ENCODE measurements at regions not wholly inside any gene's neighbourhood (a gene's known extent, or its start where the extent isn't known, plus 50 kb on each side); places are given as distances from the start of the nearest gene placed in this dataset.

DNA sequence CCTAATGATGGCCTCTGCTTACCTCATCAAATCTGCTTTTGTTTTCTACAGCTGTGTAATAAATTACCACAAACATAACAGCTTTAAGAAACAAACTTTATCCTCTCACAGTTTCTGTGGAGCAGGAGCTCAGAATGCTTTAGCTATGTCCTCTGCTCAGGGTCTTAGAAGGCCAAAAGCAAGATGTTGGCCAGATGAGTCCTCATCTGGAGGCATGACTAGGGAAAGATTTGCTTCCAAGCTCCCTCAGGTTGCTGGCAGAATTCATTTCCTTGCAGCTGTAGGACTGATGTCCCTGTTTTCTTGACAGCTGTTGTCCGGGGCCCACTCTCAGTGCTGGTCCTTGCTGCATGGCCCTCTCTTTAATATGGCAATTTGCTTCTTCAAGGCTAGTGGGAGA, 116.7 kb upstream of the PDE5A start:
- H3K27ac ChIP-seq (ENCODE audit: low read depth, low read length): no peak overlapping the region
- no peak overlapping the region for H3K4me3 ChIP-seq (ENCODE audit: low read depth in 1 of 5, low read length in 5 of 5)
- H3K36me3 ChIP-seq (ENCODE audit: control insufficient read depth in 5 of 5, insufficient read depth in 5 of 5, low read length in 5 of 5): no peaks in the 10 kb centered on the region
- no peaks in the 10 kb centered on the region for H3K9me3 ChIP-seq (ENCODE audit: control insufficient read depth in 5 of 5, low read length in 5 of 5)
- H3K9ac ChIP-seq (ENCODE audit: low read length in 5 of 5): no peak overlapping the region
- no peaks in the 10 kb centered on the region for H3K4me1 ChIP-seq (ENCODE audit: control insufficient read depth in 5 of 5, insufficient read depth in 5 of 5, low read length in 5 of 5)
- H3K27me3 ChIP-seq (ENCODE audit: control insufficient read depth in 5 of 5, insufficient read depth in 4 of 5, low read length in 5 of 5): no peaks in the 10 kb centered on the region

DNA sequence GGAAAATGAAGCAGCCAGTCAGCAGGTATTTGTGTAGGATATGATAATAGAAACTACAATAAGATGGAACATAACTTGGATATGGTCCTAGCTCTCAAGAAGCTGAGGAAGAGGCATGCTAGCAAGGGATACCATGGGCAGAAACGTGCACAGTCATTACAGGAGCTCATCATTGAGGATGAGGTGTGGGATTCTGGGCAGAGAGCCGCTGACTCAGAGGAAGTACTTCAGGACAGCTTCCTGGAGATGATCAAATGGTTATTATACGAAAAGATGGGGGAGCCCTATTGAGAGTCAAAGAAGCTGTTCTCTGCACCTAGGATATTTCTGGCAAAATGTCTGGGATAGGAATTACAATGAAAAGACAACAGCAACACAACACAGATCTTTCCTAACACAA, 116.0 kb upstream of the PDE5A start:
- Histone ChIP-seq H3K27me3 (ENCODE audit: control insufficient read depth in 5 of 5, insufficient read depth in 4 of 5, low read length in 5 of 5) (no peaks in the 10 kb centered on the region), H3K4me1 (ENCODE audit: control insufficient read depth in 5 of 5, insufficient read depth in 5 of 5, low read length in 5 of 5) (no peaks in the 10 kb centered on the region), H3K9me3 (ENCODE audit: control insufficient read depth in 5 of 5, low read length in 5 of 5) (no peaks in the 10 kb centered on the region), H3K27ac (ENCODE audit: low read depth, low read length) (no peak overlapping the region), H3K9ac (ENCODE audit: low read length in 5 of 5) (no peak overlapping the region), H3K36me3 (ENCODE audit: control insufficient read depth in 5 of 5, insufficient read depth in 5 of 5, low read length in 5 of 5) (no peaks in the 10 kb centered on the region), H3K4me3 (ENCODE audit: low read depth in 1 of 5, low read length in 5 of 5) (no peak overlapping the region)

DNA sequence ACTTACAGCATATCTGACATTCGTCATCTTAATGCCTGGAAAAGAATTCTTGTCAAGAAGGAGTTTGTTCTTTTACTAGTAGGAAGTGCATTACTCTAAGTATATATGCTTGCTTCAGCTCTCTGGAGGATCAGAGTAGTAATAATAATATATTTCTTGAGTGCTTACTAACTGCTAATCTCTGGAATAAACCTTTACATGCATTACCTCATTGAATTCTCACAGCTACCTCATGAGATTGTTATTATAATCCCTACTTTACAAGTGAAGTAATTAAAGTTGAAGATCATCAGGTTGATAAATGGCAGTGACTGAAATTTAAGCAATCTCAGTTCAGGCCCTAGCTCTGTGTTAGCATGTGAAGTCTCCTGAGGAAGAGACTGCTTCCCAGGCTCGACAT, 115.0 kb upstream of the PDE5A start:
- Histone ChIP-seq H3K27ac (ENCODE audit: low read depth, low read length) (no peak overlapping the region), H3K27me3 (ENCODE audit: control insufficient read depth in 5 of 5, insufficient read depth in 4 of 5, low read length in 5 of 5) (no peaks in the 10 kb centered on the region), H3K4me3 (ENCODE audit: low read depth in 1 of 5, low read length in 5 of 5) (no peak overlapping the region), H3K9ac (ENCODE audit: low read length in 5 of 5) (no peak overlapping the region), H3K9me3 (ENCODE audit: control insufficient read depth in 5 of 5, low read length in 5 of 5) (no peaks in the 10 kb centered on the region), H3K36me3 (ENCODE audit: control insufficient read depth in 5 of 5, insufficient read depth in 5 of 5, low read length in 5 of 5) (no peaks in the 10 kb centered on the region), H3K4me1 (ENCODE audit: control insufficient read depth in 5 of 5, insufficient read depth in 5 of 5, low read length in 5 of 5) (no peaks in the 10 kb centered on the region)

DNA sequence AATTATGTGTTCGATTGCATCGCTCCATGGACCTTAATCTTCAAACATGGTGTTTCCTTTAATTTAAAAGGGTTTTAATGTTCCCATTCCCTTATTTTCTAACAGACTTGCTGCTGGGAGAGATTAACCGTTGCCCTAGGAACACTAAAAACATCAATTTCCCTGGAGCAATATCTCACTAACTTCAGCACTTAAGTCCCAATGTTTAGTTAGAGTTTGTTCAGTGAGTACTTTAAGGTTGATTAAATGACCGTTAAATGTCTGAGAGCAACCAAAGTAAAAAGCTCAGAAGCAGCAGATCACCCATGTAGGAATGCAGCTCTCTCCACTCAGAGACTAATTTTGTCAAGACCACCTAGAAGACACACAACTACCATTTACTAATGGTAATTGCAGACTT, 111.2 kb upstream of the PDE5A start:
- H3K4me1 ChIP-seq (ENCODE audit: control insufficient read depth in 5 of 5, insufficient read depth in 5 of 5, low read length in 5 of 5): no peaks in the 10 kb centered on the region
- no peak overlapping the region for H3K9ac ChIP-seq (ENCODE audit: low read length in 5 of 5)
- no peaks in the 10 kb centered on the region for H3K36me3 ChIP-seq (ENCODE audit: control insufficient read depth in 5 of 5, insufficient read depth in 5 of 5, low read length in 5 of 5)
- H3K27me3 ChIP-seq (ENCODE audit: control insufficient read depth in 5 of 5, insufficient read depth in 4 of 5, low read length in 5 of 5): no peaks in the 10 kb centered on the region
- H3K4me3 ChIP-seq (ENCODE audit: low read depth in 1 of 5, low read length in 5 of 5): no peak overlapping the region
- no peak overlapping the region for H3K27ac ChIP-seq (ENCODE audit: low read depth, low read length)
- no peaks in the 10 kb centered on the region for H3K9me3 ChIP-seq (ENCODE audit: control insufficient read depth in 5 of 5, low read length in 5 of 5)

DNA sequence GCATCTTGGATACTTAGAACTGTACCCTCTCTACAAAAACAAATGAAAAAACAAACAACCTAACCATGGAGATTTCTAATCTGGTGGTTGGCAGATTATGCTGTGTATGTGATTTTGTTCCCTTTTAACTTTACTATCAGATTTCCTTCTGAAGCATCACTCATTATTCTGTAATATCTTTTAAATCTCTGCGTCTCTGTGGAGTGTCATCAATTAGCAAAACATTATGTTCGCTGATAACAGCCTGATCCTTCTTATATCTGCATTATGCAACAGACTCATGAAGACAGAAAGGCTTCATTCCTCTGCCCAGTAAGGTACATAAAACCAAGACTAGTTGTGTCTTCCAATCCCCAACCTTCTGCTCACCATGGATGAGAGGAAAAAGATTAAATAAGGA, 110.3 kb upstream of the PDE5A start:
- H3K9ac ChIP-seq (ENCODE audit: low read length in 5 of 5): no peak overlapping the region
- no peak overlapping the region for H3K4me3 ChIP-seq (ENCODE audit: low read depth in 1 of 5, low read length in 5 of 5)
- H3K9me3 ChIP-seq (ENCODE audit: control insufficient read depth in 5 of 5, low read length in 5 of 5): no peaks in the 10 kb centered on the region
- no peak overlapping the region for H3K27ac ChIP-seq (ENCODE audit: low read depth, low read length)
- H3K27me3 ChIP-seq (ENCODE audit: control insufficient read depth in 5 of 5, insufficient read depth in 4 of 5, low read length in 5 of 5): no peaks in the 10 kb centered on the region
- no peaks in the 10 kb centered on the region for H3K36me3 ChIP-seq (ENCODE audit: control insufficient read depth in 5 of 5, insufficient read depth in 5 of 5, low read length in 5 of 5)
- no peaks in the 10 kb centered on the region for H3K4me1 ChIP-seq (ENCODE audit: control insufficient read depth in 5 of 5, insufficient read depth in 5 of 5, low read length in 5 of 5)

DNA sequence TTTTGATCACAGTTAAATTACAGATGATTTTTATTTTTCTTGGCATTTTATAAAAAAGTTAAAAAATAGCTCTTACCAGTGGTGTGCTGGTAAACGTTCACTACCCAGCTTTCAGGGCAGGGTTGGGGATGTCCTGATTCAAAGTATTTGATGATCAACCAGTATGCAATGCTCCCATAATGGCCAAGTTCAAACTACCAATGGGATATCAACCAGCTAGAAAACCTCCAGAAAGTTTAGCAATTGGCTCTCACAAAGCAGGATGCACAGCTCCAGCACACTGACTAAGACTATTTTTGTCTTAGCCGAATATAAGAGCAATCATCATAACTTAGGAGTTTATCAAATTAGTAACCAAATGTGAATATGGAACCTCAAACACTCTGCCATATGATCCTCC, 108.0 kb upstream of the PDE5A start:
- no peak overlapping the region for H3K4me3 ChIP-seq (ENCODE audit: low read depth in 1 of 5, low read length in 5 of 5)
- no peaks in the 10 kb centered on the region for H3K9me3 ChIP-seq (ENCODE audit: control insufficient read depth in 5 of 5, low read length in 5 of 5)
- H3K9ac ChIP-seq (ENCODE audit: low read length in 5 of 5): no peak overlapping the region
- H3K27me3 ChIP-seq (ENCODE audit: control insufficient read depth in 5 of 5, insufficient read depth in 4 of 5, low read length in 5 of 5): no peaks in the 10 kb centered on the region
- H3K4me1 ChIP-seq (ENCODE audit: control insufficient read depth in 5 of 5, insufficient read depth in 5 of 5, low read length in 5 of 5): peaks cover 0 to 5% (median 3%) of the 10 kb centered on the region in 5 donors
- no peaks in the 10 kb centered on the region for H3K36me3 ChIP-seq (ENCODE audit: control insufficient read depth in 5 of 5, insufficient read depth in 5 of 5, low read length in 5 of 5)
- H3K27ac ChIP-seq (ENCODE audit: low read depth, low read length): no peak overlapping the region

DNA sequence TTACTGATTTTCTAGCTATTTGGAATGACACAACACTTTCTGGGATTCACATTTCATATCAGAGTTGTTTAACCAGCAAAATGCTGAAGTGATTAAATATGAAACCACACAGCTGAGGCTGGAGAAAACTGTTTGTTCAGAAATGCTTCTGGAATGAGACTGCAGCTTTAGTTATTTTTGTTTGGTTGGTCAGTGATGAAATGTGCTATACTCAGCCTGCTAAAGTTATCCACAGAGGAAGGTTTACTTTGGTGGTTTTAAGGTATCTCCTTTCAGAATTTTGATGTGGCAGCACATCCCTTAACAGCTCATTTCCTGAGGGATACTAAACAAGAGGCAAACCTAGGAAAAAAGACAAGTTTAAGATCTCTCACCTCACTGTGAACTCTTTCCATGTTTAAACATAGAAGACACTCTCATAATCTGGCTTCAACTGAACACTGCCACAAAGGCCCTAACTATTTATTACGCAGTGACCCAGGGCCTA, 106.6 kb upstream of the PDE5A start:
- H3K27ac ChIP-seq (ENCODE audit: low read depth, low read length): no peak overlapping the region
- peaks cover 0 to 10% (median 8%) of the 10 kb centered on the region in 5 donors for H3K4me1 ChIP-seq (ENCODE audit: control insufficient read depth in 5 of 5, insufficient read depth in 5 of 5, low read length in 5 of 5)

DNA sequence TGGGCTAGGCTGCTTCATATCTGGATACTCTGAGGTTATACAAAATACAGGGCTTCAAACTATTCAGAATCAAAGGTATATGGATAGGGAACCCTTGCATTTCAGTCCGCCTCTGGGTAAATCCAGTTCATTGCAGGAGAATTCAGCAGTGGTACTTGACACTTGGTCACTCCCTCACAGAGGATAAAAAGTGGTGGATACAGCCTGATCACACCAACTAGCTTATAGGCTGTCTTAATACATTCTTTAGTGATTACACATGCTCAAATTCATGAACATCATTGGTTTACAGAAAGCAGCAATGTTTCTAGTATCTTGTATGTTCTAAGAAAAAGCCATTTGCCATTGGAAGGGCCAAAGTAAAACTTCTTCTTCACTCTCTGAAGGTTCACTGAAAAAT, 104.8 kb upstream of the PDE5A start:
- Histone ChIP-seq H3K27me3 (ENCODE audit: control insufficient read depth in 5 of 5, insufficient read depth in 4 of 5, low read length in 5 of 5) (no peaks in the 10 kb centered on the region), H3K9me3 (ENCODE audit: control insufficient read depth in 5 of 5, low read length in 5 of 5) (no peaks in the 10 kb centered on the region), H3K27ac (ENCODE audit: low read depth, low read length) (no peak overlapping the region), H3K9ac (ENCODE audit: low read length in 5 of 5) (no peak overlapping the region), H3K4me1 (ENCODE audit: control insufficient read depth in 5 of 5, insufficient read depth in 5 of 5, low read length in 5 of 5) (peaks cover 0 to 13% (median 8%) of the 10 kb centered on the region in 5 donors), H3K36me3 (ENCODE audit: control insufficient read depth in 5 of 5, insufficient read depth in 5 of 5, low read length in 5 of 5) (no peaks in the 10 kb centered on the region), H3K4me3 (ENCODE audit: low read depth in 1 of 5, low read length in 5 of 5) (no peak overlapping the region)

More for the DNA sequence above, 106.6 kb upstream of the PDE5A start:
- no peak overlapping the region for H3K9ac ChIP-seq (ENCODE audit: low read length in 5 of 5)
- no peaks in the 10 kb centered on the region for H3K9me3 ChIP-seq (ENCODE audit: control insufficient read depth in 5 of 5, low read length in 5 of 5)
- H3K36me3 ChIP-seq (ENCODE audit: control insufficient read depth in 5 of 5, insufficient read depth in 5 of 5, low read length in 5 of 5): no peaks in the 10 kb centered on the region
- no peaks in the 10 kb centered on the region for H3K27me3 ChIP-seq (ENCODE audit: control insufficient read depth in 5 of 5, insufficient read depth in 4 of 5, low read length in 5 of 5)
- no peak overlapping the region for H3K4me3 ChIP-seq (ENCODE audit: low read depth in 1 of 5, low read length in 5 of 5)

DNA sequence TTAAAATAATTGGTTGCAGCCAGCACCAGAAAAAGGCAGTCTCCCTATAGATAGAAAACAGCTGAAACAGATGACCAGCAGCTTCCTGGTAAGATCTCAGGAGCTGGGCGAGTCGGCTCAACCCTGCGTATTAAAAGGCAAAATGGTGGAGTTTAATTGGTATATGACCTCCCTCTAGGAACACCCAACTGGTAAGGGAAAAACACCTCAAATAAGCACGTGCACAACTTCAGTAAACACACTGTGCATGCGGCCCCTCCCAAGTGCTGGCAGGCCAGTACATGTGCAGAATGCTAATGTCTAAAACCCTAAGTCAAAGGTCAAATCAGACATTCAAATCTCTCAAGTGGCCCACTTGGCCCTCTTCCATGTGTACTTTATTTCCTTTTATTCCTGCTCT, 103.2 kb upstream of the PDE5A start:
- Histone ChIP-seq H3K27me3 (ENCODE audit: control insufficient read depth in 5 of 5, insufficient read depth in 4 of 5, low read length in 5 of 5) (no peaks in the 10 kb centered on the region), H3K27ac (ENCODE audit: low read depth, low read length) (no peak overlapping the region), H3K4me3 (ENCODE audit: low read depth in 1 of 5, low read length in 5 of 5) (no peak overlapping the region), H3K9me3 (ENCODE audit: control insufficient read depth in 5 of 5, low read length in 5 of 5) (no peaks in the 10 kb centered on the region), H3K9ac (ENCODE audit: low read length in 5 of 5) (no peak overlapping the region), H3K4me1 (ENCODE audit: control insufficient read depth in 5 of 5, insufficient read depth in 5 of 5, low read length in 5 of 5) (peaks cover 0 to 13% (median 8%) of the 10 kb centered on the region in 5 donors), H3K36me3 (ENCODE audit: control insufficient read depth in 5 of 5, insufficient read depth in 5 of 5, low read length in 5 of 5) (no peaks in the 10 kb centered on the region)

DNA sequence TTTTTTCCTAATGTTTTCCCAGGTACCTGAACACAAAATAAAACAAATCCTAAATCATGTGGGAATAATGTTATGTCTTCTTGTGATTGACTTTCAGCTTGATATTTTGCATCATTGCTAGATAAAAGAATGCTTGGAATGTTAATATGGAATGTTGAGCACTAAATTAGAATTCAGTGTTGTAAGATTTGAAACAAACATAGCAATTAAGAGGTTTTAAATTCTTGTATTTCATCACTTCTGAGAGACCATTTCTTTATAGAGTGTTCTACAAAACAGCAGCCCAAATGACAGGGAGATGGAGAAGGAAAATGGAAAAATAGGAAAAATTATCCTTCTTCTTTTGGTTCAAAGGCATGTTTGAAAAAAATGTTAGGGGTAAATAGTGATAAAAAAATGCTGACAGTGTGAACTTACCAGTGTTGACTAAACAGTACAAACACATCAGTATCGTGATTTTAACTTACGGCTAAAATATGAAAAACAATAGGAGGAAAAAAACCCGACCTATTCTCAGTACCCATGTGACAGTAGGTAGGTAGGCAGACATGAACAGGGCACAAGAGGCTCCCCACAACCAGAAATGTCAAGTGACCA, 102.6 kb upstream of the PDE5A start:
- Histone ChIP-seq H3K9ac (ENCODE audit: low read length in 5 of 5) (no peak overlapping the region), H3K9me3 (ENCODE audit: control insufficient read depth in 5 of 5, low read length in 5 of 5) (no peaks in the 10 kb centered on the region), H3K27ac (ENCODE audit: low read depth, low read length) (no peak overlapping the region), H3K4me3 (ENCODE audit: low read depth in 1 of 5, low read length in 5 of 5) (no peak overlapping the region), H3K27me3 (ENCODE audit: control insufficient read depth in 5 of 5, insufficient read depth in 4 of 5, low read length in 5 of 5) (no peaks in the 10 kb centered on the region), H3K4me1 (ENCODE audit: control insufficient read depth in 5 of 5, insufficient read depth in 5 of 5, low read length in 5 of 5) (peaks cover 0 to 13% (median 8%) of the 10 kb centered on the region in 5 donors), H3K36me3 (ENCODE audit: control insufficient read depth in 5 of 5, insufficient read depth in 5 of 5, low read length in 5 of 5) (no peaks in the 10 kb centered on the region)

DNA sequence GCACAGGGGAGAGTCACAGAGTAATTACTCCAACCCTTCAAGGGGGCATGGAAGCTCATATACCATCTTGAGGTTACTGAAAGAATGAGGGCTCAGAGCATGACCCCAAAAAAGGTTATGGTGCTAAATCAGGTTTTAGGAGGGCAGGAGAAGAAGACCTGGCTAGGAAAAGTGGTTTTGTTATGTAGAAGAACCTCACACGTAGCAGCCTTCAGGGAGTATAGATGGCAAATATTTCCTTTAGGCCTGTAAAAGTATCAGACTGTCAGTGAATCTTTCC, 102.0 kb upstream of the PDE5A start:
- H3K27me3 ChIP-seq (ENCODE audit: control insufficient read depth in 5 of 5, insufficient read depth in 4 of 5, low read length in 5 of 5): no peaks in the 10 kb centered on the region
- no peak overlapping the region for H3K4me3 ChIP-seq (ENCODE audit: low read depth in 1 of 5, low read length in 5 of 5)
- peaks cover 0 to 13% (median 8%) of the 10 kb centered on the region in 5 donors for H3K4me1 ChIP-seq (ENCODE audit: control insufficient read depth in 5 of 5, insufficient read depth in 5 of 5, low read length in 5 of 5)
- H3K9ac ChIP-seq (ENCODE audit: low read length in 5 of 5): no peak overlapping the region
- H3K27ac ChIP-seq (ENCODE audit: low read depth, low read length): no peak overlapping the region
- H3K36me3 ChIP-seq (ENCODE audit: control insufficient read depth in 5 of 5, insufficient read depth in 5 of 5, low read length in 5 of 5): no peaks in the 10 kb centered on the region
- no peaks in the 10 kb centered on the region for H3K9me3 ChIP-seq (ENCODE audit: control insufficient read depth in 5 of 5, low read length in 5 of 5)

Data from subcutaneous abdominal adipose tissue (tissue), 5 donors.